Endothelial cell of umbilical vein (primary cell): ENCODE measurements at regions not wholly inside any gene's neighbourhood (a gene's known extent, or its start where the extent isn't known, plus 50 kb on each side); places are given as distances from the start of the nearest gene placed in this dataset.

Experiments used
- BruUV-seq: library from RNA; stranded (reverse); fragments of 400-500 nt; replicated peaks from 2 replicates; lab custom pipeline; 2021; lab: Mats Ljungman, UMichigan
- CTCF ChIA-PET: fragments of 300-600, 350-600 bp; sonication (Branson Sonifier 250); formaldehyde crosslinking; loops from one replicate; lab custom pipeline; 2021; ENCODE audit warnings: antibody characterized with exemption, inconsistent platforms; lab: Charles Lee
- POLR2A ChIA-PET: fragments of 300-600, 350-600 bp; sonication (Branson Sonifier 250); formaldehyde crosslinking; loops from one replicate; lab custom pipeline; 2021; ENCODE audit warnings: antibody characterized with exemption, inconsistent platforms; lab: Charles Lee
- DNase-seq: peaks from one replicate; pipeline ENCODE4 v3.0.0-alpha.2; 2011; ENCODE audit warnings: low read depth, low spot score
- FAIRE-seq: peaks from 2 replicates; lab custom pipeline; 2011; peaks lifted over from hg19 to GRCh38; lab: Jason Lieb, UNC
- H2AFZ ChIP-seq: 2 replicates; pipeline ENCODE4 v1.6.0; 2012; ENCODE audit warnings: low read depth, low read length, control low read depth, inconsistent platforms
- H3K27ac ChIP-seq: 2 replicates; pipeline ENCODE4 v1.5.1; 2011; ENCODE audit warnings: low read depth, mild to moderate bottlenecking, control low read depth, low read length, moderate library complexity; ENCODE audit not compliant: insufficient read depth
- H3K27me3 ChIP-seq, 2 experiments: 2 replicates each; pipeline versions ENCODE4 v1.6.0 to v1.6.1; 2011; ENCODE audit warnings: low read length in 2 of 2, mixed read lengths in 1 of 2; ENCODE audit not compliant: control insufficient read depth in 2 of 2, insufficient read depth in 2 of 2
- H3K36me3 ChIP-seq, 2 experiments: 2 replicates in 1 of 2; 3 replicates in 1 of 2; pipeline ENCODE4 v1.5.1; 2011; ENCODE audit warnings: low read length in 2 of 2, mild to moderate bottlenecking in 1 of 2, moderate library complexity in 1 of 2; ENCODE audit not compliant: control insufficient read depth in 2 of 2, insufficient read depth in 2 of 2; ENCODE audit errors: extremely low read depth in 1 of 2
- H3K4me1 ChIP-seq: 3 replicates; pipeline ENCODE4 v1.5.1; 2011; ENCODE audit warnings: mild to moderate bottlenecking, low read length; ENCODE audit not compliant: control insufficient read depth, insufficient read depth; ENCODE audit errors: extremely low read depth
- H3K4me2 ChIP-seq: 2 replicates; pipeline ENCODE4 v1.6.1; 2011; ENCODE audit warnings: low read length, control low read depth, mixed read lengths; ENCODE audit not compliant: insufficient read depth
- H3K4me3 ChIP-seq, 3 experiments: fragments of 200-600 bp in 1 of 3; sonication (generic), shearing (Covaris generic) in 1 of 3; replicated peaks in 1 of 3; 2 replicates each; pipeline ENCODE4 v1.5.1; 2011 to 2016; ENCODE audit warnings: control low read depth in 3 of 3, low read length in 3 of 3, mild to moderate bottlenecking in 2 of 3, inconsistent platforms in 1 of 3, low read depth in 1 of 3, moderate library complexity in 1 of 3; ENCODE audit not compliant: insufficient read depth in 1 of 3
- H3K79me2 ChIP-seq: 2 replicates; pipeline ENCODE4 v1.6.0; 2012; ENCODE audit warnings: low read length, inconsistent platforms; ENCODE audit not compliant: control insufficient read depth, insufficient read depth
- H3K9ac ChIP-seq: replicated peaks from 2 replicates; pipeline ENCODE3; 2011; ENCODE audit warnings: low read length, control low read depth; ENCODE audit not compliant: insufficient read depth; ENCODE audit errors: extremely low read depth
- H3K9me1 ChIP-seq: replicated peaks from 3 replicates; pipeline ENCODE4 v1.6.0; 2011; ENCODE audit warnings: mild to moderate bottlenecking, low read length; ENCODE audit not compliant: control insufficient read depth, insufficient read depth; ENCODE audit errors: extremely low read depth
- H3K9me3 ChIP-seq: replicated peaks from 2 replicates; pipeline ENCODE4 v1.5.1; 2012; ENCODE audit warnings: low read length, inconsistent platforms; ENCODE audit not compliant: control insufficient read depth, insufficient read depth
- H4K20me1 ChIP-seq: replicated peaks from 2 replicates; pipeline ENCODE3; 2011; ENCODE audit warnings: mild to moderate bottlenecking, low read length; ENCODE audit not compliant: control insufficient read depth, insufficient read depth; ENCODE audit errors: extremely low read depth
- CTCF ChIP-seq, 2 donors: IDR thresholded peaks; 1 replicate in 1 of 2; 2 replicates in 1 of 2; pipeline ENCODE4 v1.5.1; 2011; ENCODE audit warnings: low read length in 2 of 2, mild to moderate bottlenecking in 2 of 2, moderate library complexity in 2 of 2, control low read depth in 1 of 2, inconsistent platforms in 1 of 2, low read depth in 1 of 2; ENCODE audit not compliant: insufficient read depth in 1 of 2; ENCODE audit errors: extremely low read depth in 1 of 2
- EZH2 ChIP-seq: IDR thresholded peaks from 2 replicates; pipeline ENCODE4 v1.6.1; 2012; ENCODE audit warnings: borderline replicate concordance, low read depth, mild to moderate bottlenecking, moderate library complexity, low read length, inconsistent platforms; ENCODE audit not compliant: severe bottlenecking
- FOS ChIP-seq: IDR thresholded peaks from 2 replicates; pipeline ENCODE4 v1.6.1; 2011; ENCODE audit warnings: mild to moderate bottlenecking, low read length, moderate library complexity, borderline replicate concordance; ENCODE audit not compliant: insufficient read depth
- GATA2 ChIP-seq: IDR thresholded peaks from 2 replicates; pipeline ENCODE4 v1.7.0; 2011; ENCODE audit warnings: low read depth, mild to moderate bottlenecking, moderate library complexity, mixed read lengths, low read length; ENCODE audit not compliant: insufficient read length, insufficient read depth
- JUN ChIP-seq: IDR thresholded peaks from 2 replicates; pipeline ENCODE4 v1.6.1; 2011; ENCODE audit warnings: borderline replicate concordance, low read depth; ENCODE audit not compliant: insufficient read length, insufficient read depth
- MYC ChIP-seq: IDR thresholded peaks from one replicate; pipeline ENCODE4 v1.6.1; 2011; ENCODE audit warnings: mild to moderate bottlenecking, low read depth, low read length
- POLR2A ChIP-seq: IDR thresholded peaks from 2 replicates; pipeline ENCODE4 v1.6.1; 2012; ENCODE audit warnings: low read depth, mild to moderate bottlenecking, control low read depth, low read length
- POLR2AphosphoS5 ChIP-seq: IDR thresholded peaks from 2 replicates; pipeline ENCODE4 v1.6.1; 2012; ENCODE audit warnings: low read depth, mild to moderate bottlenecking, control low read depth, low read length, moderate library complexity; ENCODE audit not compliant: insufficient read depth
- dilution Hi-C: fragments of 300-500 bp; cut with MboI; formaldehyde crosslinking; loops from one replicate; pipeline ENCODE4 v1.15.0; 2019; ENCODE audit warnings: low sequenced_read_pairs; ENCODE audit not compliant: extremely low pct_ligation_motif_present
- intact Hi-C: fragments of 100-400 bp; cut with micrococcal nuclease; formaldehyde crosslinking; loops from one replicate; pipeline ENCODE4 v1.10.0; 2022
- TF ChIP-seq, protein P1 (sequence below): IDR thresholded peaks from 2 replicates; pipeline ENCODE4 v1.6.1; 2011; ENCODE audit not compliant: insufficient read depth, insufficient read length

GRCh38 chr3:43797794-43798193 lies 107.1 kb downstream of the ABHD5 start:
- Histone ChIP-seq H3K9ac (no peak overlapping the region), H3K9me1 (no peaks in the 10 kb centered on the region), H3K9me3 (no peaks in the 10 kb centered on the region), H4K20me1 (no peaks in the 10 kb centered on the region), H3K4me1 (no peaks in the 10 kb centered on the region), H3K36me3 (no peaks in the 10 kb centered on the region), H3K79me2 (no peaks in the 10 kb centered on the region), H3K27me3 (peaks cover 6 to 7% of the 10 kb centered on the region in 2 experiments), H3K27ac (no peak overlapping the region), H3K4me3 (no peak overlapping the region), H2AFZ (no peak overlapping the region), H3K4me2 (no peak overlapping the region)
- ChIA-PET POLR2A (no interaction called here), CTCF (no interaction called here)
- no TSS peak for BruUV-seq
- no peak for TF ChIP-seq EZH2
- TF ChIP-seq JUN, result no peak
- no peak for TF ChIP-seq FOS
- intact Hi-C loops, result no loop called here
- no peak for DNase-seq
- FAIRE-seq, result no peak
- dilution Hi-C loops, result no loop called here

DNA sequence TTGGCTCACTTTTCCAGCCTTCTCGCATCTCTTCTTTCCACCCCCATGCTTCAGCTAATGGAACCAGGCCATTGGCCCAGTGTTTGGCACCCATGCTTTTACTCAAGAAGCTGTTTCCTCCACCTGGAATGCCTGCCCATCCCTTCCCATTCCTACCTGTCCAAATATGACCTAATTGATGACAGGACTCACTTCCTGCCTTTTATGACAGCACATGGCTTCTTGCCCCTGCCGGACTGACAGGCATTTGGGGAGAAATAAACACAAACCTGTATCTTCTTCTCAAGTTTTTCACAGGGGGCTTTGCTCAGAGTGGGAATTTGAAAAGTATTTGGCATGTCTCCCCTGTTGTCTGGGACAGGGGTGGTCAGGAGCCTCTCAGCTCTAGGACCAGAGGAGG lies 120.1 kb downstream of the ABHD5 start:
- Histone ChIP-seq H3K27ac (no peak overlapping the region), H3K36me3 (no peaks in the 10 kb centered on the region), H4K20me1 (no peaks in the 10 kb centered on the region), H3K4me2 (no peak overlapping the region), H2AFZ (no peak overlapping the region), H3K27me3 (peaks cover 0 to 4% of the 10 kb centered on the region in 2 experiments), H3K9me1 (no peaks in the 10 kb centered on the region), H3K9ac (no peak overlapping the region), H3K9me3 (no peaks in the 10 kb centered on the region), H3K4me1 (no peaks in the 10 kb centered on the region), H3K79me2 (no peaks in the 10 kb centered on the region), H3K4me3 (no peak overlapping the region)
- intact Hi-C loops (no loop called here), dilution Hi-C loops (no loop called here)
- no peak for TF ChIP-seq FOS
- TF ChIP-seq, protein P1, sequence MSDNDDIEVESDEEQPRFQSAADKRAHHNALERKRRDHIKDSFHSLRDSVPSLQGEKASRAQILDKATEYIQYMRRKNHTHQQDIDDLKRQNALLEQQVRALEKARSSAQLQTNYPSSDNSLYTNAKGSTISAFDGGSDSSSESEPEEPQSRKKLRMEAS, result no peak
- TF ChIP-seq CTCF (IDR thresholded peaks at IDR 0.05; ENCODE audit: extremely low read depth in 1 of 2, insufficient read depth in 1 of 2, low read depth in 1 of 2, low read length in 2 of 2), result no peak
- TF ChIP-seq JUN, result no peak
- no peak for TF ChIP-seq MYC
- TF ChIP-seq POLR2A, result no peak
- no peak for TF ChIP-seq POLR2AphosphoS5
- TF ChIP-seq EZH2, result no peak
- no peak for TF ChIP-seq GATA2
- no TSS peak for BruUV-seq
- ChIA-PET CTCF (interaction anchor here (1.1 to 1.7 kb wide), 2 partner anchors 12 to 45 kb away, joined by 3 to 7 read pairs; no protein-coding TSS in a partner anchor), POLR2A (no interaction called here)
- FAIRE-seq (no peak), DNase-seq (no peak)
